T-cell (primary cell): ENCODE measurements at regions not wholly inside any gene's neighbourhood (a gene's known extent, or its start where the extent isn't known, plus 50 kb on each side); places are given as distances from the start of the nearest gene placed in this dataset.
"Not testable (repeated sequence)": the region's sequence is repeated elsewhere in the genome, so short reads cannot be mapped to it uniquely, and the experiment has no call there.

Experiments
- ATAC-seq, 4 experiments: fragments of 200-7000 bp in 3 of 4; fragments of 150-1000 bp in 1 of 4; cut with Tn5 transposase; replicated peaks in 1 of 4; 1 replicate in 3 of 4; 2 replicates in 1 of 4; pipeline ENCODE4 v1.10.0; 2021; ENCODE audit warnings: moderate library complexity in 3 of 4, mild to moderate bottlenecking in 2 of 4, moderate number of reproducible peaks in 1 of 4
- CTCF ChIA-PET, 2 donors: fragments of 300-600 bp; sonication (Branson Sonifier 250); formaldehyde crosslinking; loops; one replicate each; lab custom pipeline; 2022; ENCODE audit warnings: antibody characterized with exemption in 2 of 2; lab: Charles Lee
- POLR2A ChIA-PET, 2 donors: fragments of 300-600 bp; sonication (Branson Sonifier 250); formaldehyde crosslinking; loops; one replicate each; lab custom pipeline; 2022; ENCODE audit warnings: antibody characterized with exemption in 2 of 2; lab: Charles Lee
- DNase-seq, 35 experiments: peaks; one replicate each; pipeline versions ENCODE4 v3.0.0 to v3.0.0-alpha.2; 2013 to 2023
- H3K27ac ChIP-seq: one replicate; pipeline ENCODE4 v1.5.1; 2013; ENCODE audit warnings: low read length
- H3K27me3 ChIP-seq, 2 experiments: replicated peaks in 1 of 2; 1 replicate in 1 of 2; 2 replicates in 1 of 2; pipeline versions ENCODE4 v1.6.1 to v1.7.0; 2013; ENCODE audit warnings: low read length in 1 of 2, mixed read lengths in 1 of 2; ENCODE audit not compliant: control insufficient read depth in 2 of 2, insufficient read depth in 2 of 2; ENCODE audit errors: extremely low read depth in 1 of 2
- H3K36me3 ChIP-seq, 2 donors: 1 replicate in 1 of 2; 2 replicates in 1 of 2; pipeline versions ENCODE4 v1.6.1 to v1.7.0; 2013; ENCODE audit warnings: low read length in 1 of 2; ENCODE audit not compliant: control insufficient read depth in 2 of 2, insufficient read depth in 1 of 2; ENCODE audit errors: extremely low read depth in 1 of 2
- H3K4me1 ChIP-seq, 2 experiments: 1 replicate in 1 of 2; 2 replicates in 1 of 2; pipeline versions ENCODE4 v1.6.1 to v1.7.0; 2013; ENCODE audit warnings: low read length in 2 of 2, mixed read lengths in 1 of 2; ENCODE audit not compliant: insufficient read depth in 2 of 2, control insufficient read depth in 1 of 2; ENCODE audit errors: extremely low read depth in 1 of 2
- H3K4me3 ChIP-seq, 2 donors: 1 replicate in 1 of 2; 2 replicates in 1 of 2; pipeline versions ENCODE4 v1.5.1 to v1.7.0; 2013; ENCODE audit warnings: mild to moderate bottlenecking in 2 of 2, low read length in 1 of 2, moderate library complexity in 1 of 2; ENCODE audit not compliant: control insufficient read depth in 1 of 2; ENCODE audit errors: extremely low read depth in 1 of 2
- H3K9me3 ChIP-seq: 2 replicates; pipeline ENCODE4 v1.7.0; 2013
- H3K27ac Mint-ChIP-seq, 2 donors: one replicate each; pipeline ENCODE4 v1.8.0; 2020 to 2021; ENCODE audit warnings: mild to moderate bottlenecking in 2 of 2, mixed read lengths in 2 of 2
- H3K27me3 Mint-ChIP-seq, 2 donors: one replicate each; pipeline ENCODE4 v1.8.0; 2021 to 2022; ENCODE audit warnings: mixed read lengths in 2 of 2
- H3K36me3 Mint-ChIP-seq: one replicate; pipeline ENCODE4 v1.8.0; 2021; ENCODE audit warnings: mixed read lengths
- H3K4me1 Mint-ChIP-seq, 3 donors: one replicate each; pipeline ENCODE4 v1.8.0; 2020 to 2022; ENCODE audit warnings: mixed read lengths in 3 of 3, mild to moderate bottlenecking in 1 of 3
- H3K4me3 Mint-ChIP-seq, 3 donors: one replicate each; pipeline ENCODE4 v1.8.0; 2020 to 2022; ENCODE audit warnings: mild to moderate bottlenecking in 3 of 3, mixed read lengths in 3 of 3, moderate library complexity in 3 of 3
- H3K9me3 Mint-ChIP-seq, 3 donors: one replicate each; pipeline ENCODE4 v1.8.0; 2020 to 2022; ENCODE audit warnings: mixed read lengths in 3 of 3
- WGBS: methylation state at CpG from one replicate; pipeline ENCODE4 v1.1.5; 2013; ENCODE audit warnings: missing lambda C conversion rate; ENCODE audit not compliant: insufficient coverage; 5-methylcytosine and 5-hydroxymethylcytosine counted together

GRCh38 chrX:36898301-36898700 is 109.9 kb upstream of the FAM47C start:
- Mint-ChIP-seq H3K27me3 (peaks cover 0 to 3% of the 10 kb centered on the region in 2 donors), H3K27ac (no peak overlapping the region), H3K36me3 (no peaks in the 10 kb centered on the region), H3K4me3 (no peak overlapping the region), H3K9me3 (peaks cover 0 to 4% (median 0%) of the 10 kb centered on the region in 3 donors), H3K4me1 (no peaks in the 10 kb centered on the region)
- H3K36me3 ChIP-seq: no peaks in the 10 kb centered on the region
- no peak overlapping the region for H3K27ac ChIP-seq
- ATAC-seq (no peak), DNase-seq (no peak)
- H3K4me3 ChIP-seq: no peak overlapping the region
- H3K4me1 ChIP-seq: no peaks in the 10 kb centered on the region
- no CpG with 5 or more reads among the region's 3 CpGs for WGBS
- no peaks in the 10 kb centered on the region for H3K27me3 ChIP-seq
- ChIA-PET CTCF (no interaction called here), POLR2A (no interaction called here)
- no peaks in the 10 kb centered on the region for H3K9me3 ChIP-seq

- ATAC-seq, H3K4me3 Mint-ChIP-seq, POLR2A ChIA-PET, H3K9me3 ChIP-seq, H3K27ac ChIP-seq, H3K36me3 Mint-ChIP-seq, H3K9me3 Mint-ChIP-seq, DNase-seq, H3K27ac Mint-ChIP-seq, H3K36me3 ChIP-seq, H3K27me3 Mint-ChIP-seq, H3K4me3 ChIP-seq, CTCF ChIA-PET, H3K4me1 Mint-ChIP-seq, H3K4me1 ChIP-seq, H3K27me3 ChIP-seq: not testable (repeated sequence)
- WGBS: no CpG with 5 or more reads among the region's 3 CpGs
Measured at GRCh38 chrX:36904561-36904960, 103.6 kb upstream of the FAM47C start.

- peaks cover 0 to 12% of the 10 kb centered on the region in 2 donors for H3K27me3 Mint-ChIP-seq
- H3K36me3 ChIP-seq: no peaks in the 10 kb centered on the region
- no peaks in the 10 kb centered on the region for H3K4me1 Mint-ChIP-seq
- no peaks in the 10 kb centered on the region for H3K9me3 ChIP-seq
- H3K4me3 Mint-ChIP-seq: no peak overlapping the region
- ChIA-PET POLR2A (no interaction called here), CTCF (interaction anchor here in 1 of 2 donors (0.6 kb wide), 1 partner anchor 179 kb away, joined by 3 read pairs; no protein-coding TSS in a partner anchor)
- WGBS: no CpG with 5 or more reads among the region's 6 CpGs
- no peak overlapping the region for H3K27ac Mint-ChIP-seq
- H3K4me3 ChIP-seq: no peak overlapping the region
- H3K4me1 ChIP-seq: no peaks in the 10 kb centered on the region
- no peak for DNase-seq
- no peaks in the 10 kb centered on the region for H3K36me3 Mint-ChIP-seq
- no peaks in the 10 kb centered on the region for H3K27me3 ChIP-seq
- H3K9me3 Mint-ChIP-seq: peaks cover 0 to 3% (median 0%) of the 10 kb centered on the region in 3 donors
- no peak for ATAC-seq
- H3K27ac ChIP-seq: no peak overlapping the region
Measured at GRCh38 chrX:36908801-36909675, 99.1 kb upstream of the FAM47C start.

GRCh38 chrX:36909676-36910030 is 98.5 kb upstream of the FAM47C start:
- no peak for ATAC-seq
- POLR2A ChIA-PET: no interaction called here

GRCh38 chrX:36913551-36913950 is 94.6 kb upstream of the FAM47C start:
- POLR2A ChIA-PET: no interaction called here
- no CpG with 5 or more reads among the region's 3 CpGs for WGBS
- Histone ChIP-seq H3K9me3 (no peaks in the 10 kb centered on the region), H3K27me3 (no peaks in the 10 kb centered on the region), H3K4me3 (no peak overlapping the region), H3K27ac (no peak overlapping the region), H3K4me1 (no peaks in the 10 kb centered on the region), H3K36me3 (no peaks in the 10 kb centered on the region)
- H3K4me1 Mint-ChIP-seq: no peaks in the 10 kb centered on the region
- CTCF ChIA-PET: no interaction called here
- peaks cover 0 to 12% (median 0%) of the 10 kb centered on the region in 3 donors for H3K9me3 Mint-ChIP-seq
- H3K36me3 Mint-ChIP-seq: no peaks in the 10 kb centered on the region
- ATAC-seq (no peak), DNase-seq (no peak)
- no peak overlapping the region for H3K27ac Mint-ChIP-seq
- H3K4me3 Mint-ChIP-seq: no peak overlapping the region
- peaks cover 0 to 12% of the 10 kb centered on the region in 2 donors for H3K27me3 Mint-ChIP-seq

More at GRCh38 chrX:36909676-36910030, 98.5 kb upstream of the FAM47C start:
- no peaks in the 10 kb centered on the region for H3K36me3 ChIP-seq
- H3K27ac Mint-ChIP-seq: no peak overlapping the region
- H3K4me3 Mint-ChIP-seq: no peak overlapping the region
- DNase-seq: no peak
- no peaks in the 10 kb centered on the region for H3K9me3 ChIP-seq
- H3K27ac ChIP-seq: no peak overlapping the region
- no peaks in the 10 kb centered on the region for H3K36me3 Mint-ChIP-seq
- H3K27me3 ChIP-seq: no peaks in the 10 kb centered on the region
- no peaks in the 10 kb centered on the region for H3K4me1 ChIP-seq
- no peak overlapping the region for H3K4me3 ChIP-seq
- peaks cover 0 to 3% (median 0%) of the 10 kb centered on the region in 3 donors for H3K9me3 Mint-ChIP-seq
- H3K4me1 Mint-ChIP-seq: no peaks in the 10 kb centered on the region
- CTCF ChIA-PET: interaction anchor here in 1 of 2 donors (0.6 kb wide), 1 partner anchor 180 kb away, joined by 3 read pairs; no protein-coding TSS in a partner anchor
- 40% methylated on average over 1 of the region's 4 CpGs for WGBS
- peaks cover 0 to 12% of the 10 kb centered on the region in 2 donors for H3K27me3 Mint-ChIP-seq

- POLR2A ChIA-PET: interaction anchor here in 1 of 2 donors (0.7 kb wide), 1 partner anchor 10 kb away, joined by 5 read pairs; no protein-coding TSS in a partner anchor
- Mint-ChIP-seq H3K4me3 (no peak overlapping the region), H3K4me1 (no peaks in the 10 kb centered on the region), H3K36me3 (no peaks in the 10 kb centered on the region), H3K27ac (no peak overlapping the region), H3K9me3 (peaks cover 0 to 12% (median 0%) of the 10 kb centered on the region in 3 donors), H3K27me3 (peaks cover 0 to 6% of the 10 kb centered on the region in 2 donors)
- no peak overlapping the region for H3K4me3 ChIP-seq
- WGBS: no CpG with 5 or more reads among the region's 2 CpGs
- DNase-seq (no peak), ATAC-seq (no peak)
- no peaks in the 10 kb centered on the region for H3K27me3 ChIP-seq
- H3K4me1 ChIP-seq: no peaks in the 10 kb centered on the region
- CTCF ChIA-PET: no interaction called here
- H3K36me3 ChIP-seq: no peaks in the 10 kb centered on the region
- H3K27ac ChIP-seq: no peak overlapping the region
- H3K9me3 ChIP-seq: no peaks in the 10 kb centered on the region
Measured at GRCh38 chrX:36916941-36917340, 91.2 kb upstream of the FAM47C start.
